Epithelial cell of esophagus (primary cell): ENCODE measurements at regions not wholly inside any gene's neighbourhood (a gene's known extent, or its start where the extent isn't known, plus 50 kb on each side); places are given as distances from the start of the nearest gene placed in this dataset.

Experiments
- DNase-seq: peaks from one replicate; pipeline ENCODE4 v3.0.0; 2010; ENCODE audit warnings: low read depth
- H3K4me3 ChIP-seq: 2 replicates; pipeline ENCODE4 v1.5.1; 2011; ENCODE audit warnings: mild to moderate bottlenecking, low read length, control low read depth
- TF ChIP-seq, protein P1 (sequence below): IDR thresholded peaks from 2 replicates; pipeline ENCODE4 v1.5.1; 2011; ENCODE audit warnings: low read depth, mild to moderate bottlenecking, low read length, control low read depth, inconsistent platforms; ENCODE audit not compliant: insufficient read depth; ENCODE audit errors: missing control alignments

DNA sequence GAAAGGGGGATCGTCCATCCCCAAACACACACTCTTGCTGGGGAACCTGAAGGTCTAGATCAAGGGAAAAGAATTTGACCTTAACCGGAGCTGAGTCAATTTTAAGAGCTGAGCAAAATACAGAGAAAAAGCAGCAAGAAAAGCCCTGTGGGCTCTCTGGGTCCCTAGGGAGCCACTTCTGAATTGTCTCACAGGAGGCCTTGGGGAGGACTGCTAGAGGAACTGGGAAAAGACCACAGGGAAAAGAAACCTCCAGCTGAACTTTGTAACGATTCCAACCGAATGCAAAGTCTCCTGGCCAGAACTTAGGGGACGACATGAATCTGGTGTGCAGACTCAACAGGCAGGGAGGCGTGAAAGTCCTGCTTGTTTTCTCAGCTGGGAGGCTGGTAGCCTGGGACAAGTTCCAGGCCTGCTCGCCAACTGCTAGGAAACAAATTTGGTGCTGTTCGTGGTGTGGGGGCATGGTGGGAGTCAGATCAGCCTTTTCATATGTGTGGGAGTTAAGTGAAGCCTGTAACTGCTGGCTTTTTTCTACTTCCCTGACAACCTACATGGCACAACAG is 644.6 kb upstream of the CNTNAP5 start:
- TF ChIP-seq, protein P1, sequence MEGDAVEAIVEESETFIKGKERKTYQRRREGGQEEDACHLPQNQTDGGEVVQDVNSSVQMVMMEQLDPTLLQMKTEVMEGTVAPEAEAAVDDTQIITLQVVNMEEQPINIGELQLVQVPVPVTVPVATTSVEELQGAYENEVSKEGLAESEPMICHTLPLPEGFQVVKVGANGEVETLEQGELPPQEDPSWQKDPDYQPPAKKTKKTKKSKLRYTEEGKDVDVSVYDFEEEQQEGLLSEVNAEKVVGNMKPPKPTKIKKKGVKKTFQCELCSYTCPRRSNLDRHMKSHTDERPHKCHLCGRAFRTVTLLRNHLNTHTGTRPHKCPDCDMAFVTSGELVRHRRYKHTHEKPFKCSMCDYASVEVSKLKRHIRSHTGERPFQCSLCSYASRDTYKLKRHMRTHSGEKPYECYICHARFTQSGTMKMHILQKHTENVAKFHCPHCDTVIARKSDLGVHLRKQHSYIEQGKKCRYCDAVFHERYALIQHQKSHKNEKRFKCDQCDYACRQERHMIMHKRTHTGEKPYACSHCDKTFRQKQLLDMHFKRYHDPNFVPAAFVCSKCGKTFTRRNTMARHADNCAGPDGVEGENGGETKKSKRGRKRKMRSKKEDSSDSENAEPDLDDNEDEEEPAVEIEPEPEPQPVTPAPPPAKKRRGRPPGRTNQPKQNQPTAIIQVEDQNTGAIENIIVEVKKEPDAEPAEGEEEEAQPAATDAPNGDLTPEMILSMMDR: no peak
- no peak overlapping the region for H3K4me3 ChIP-seq
- no peak for DNase-seq

DNA sequence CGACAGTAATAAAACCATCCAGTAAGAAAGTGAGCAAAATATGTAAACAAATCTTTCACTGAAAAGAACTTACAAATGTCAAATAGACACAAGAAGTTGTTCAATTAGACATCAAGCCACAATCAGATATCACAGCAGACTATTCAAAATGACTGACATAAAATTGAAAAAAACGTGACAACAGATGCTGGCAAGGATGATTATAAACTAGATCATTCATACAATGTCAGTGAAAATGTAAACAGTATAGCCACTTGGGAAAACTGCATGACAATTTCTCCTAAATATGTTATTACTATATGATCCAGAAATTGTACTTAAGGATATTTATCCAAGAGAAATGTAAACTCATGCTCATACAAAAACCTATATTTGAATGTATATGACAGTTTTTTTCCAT is 609.4 kb upstream of the CNTNAP5 start:
- no peak overlapping the region for H3K4me3 ChIP-seq
- TF ChIP-seq, protein P1: no peak
- no peak for DNase-seq

DNA sequence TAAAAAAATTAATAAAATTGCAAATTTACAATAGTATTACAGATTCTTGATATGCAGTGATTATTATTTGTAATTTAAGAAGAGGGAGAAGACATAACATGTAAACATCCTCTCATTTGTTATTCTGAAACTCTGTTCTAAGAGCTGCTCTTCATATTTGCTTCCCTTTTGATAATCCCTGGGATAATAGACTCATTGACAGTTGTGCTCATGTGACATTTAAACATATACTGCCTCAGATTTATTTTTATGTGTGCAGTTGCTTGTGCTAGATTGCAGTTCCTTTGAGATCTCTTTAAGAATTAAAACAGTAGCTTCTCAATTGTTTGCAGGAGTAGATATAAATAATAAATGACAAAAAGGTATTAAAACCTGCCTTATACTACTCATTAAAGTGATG is 605.1 kb upstream of the CNTNAP5 start:
- no peak for DNase-seq
- TF ChIP-seq, protein P1: no peak
- H3K4me3 ChIP-seq: no peak overlapping the region

DNA sequence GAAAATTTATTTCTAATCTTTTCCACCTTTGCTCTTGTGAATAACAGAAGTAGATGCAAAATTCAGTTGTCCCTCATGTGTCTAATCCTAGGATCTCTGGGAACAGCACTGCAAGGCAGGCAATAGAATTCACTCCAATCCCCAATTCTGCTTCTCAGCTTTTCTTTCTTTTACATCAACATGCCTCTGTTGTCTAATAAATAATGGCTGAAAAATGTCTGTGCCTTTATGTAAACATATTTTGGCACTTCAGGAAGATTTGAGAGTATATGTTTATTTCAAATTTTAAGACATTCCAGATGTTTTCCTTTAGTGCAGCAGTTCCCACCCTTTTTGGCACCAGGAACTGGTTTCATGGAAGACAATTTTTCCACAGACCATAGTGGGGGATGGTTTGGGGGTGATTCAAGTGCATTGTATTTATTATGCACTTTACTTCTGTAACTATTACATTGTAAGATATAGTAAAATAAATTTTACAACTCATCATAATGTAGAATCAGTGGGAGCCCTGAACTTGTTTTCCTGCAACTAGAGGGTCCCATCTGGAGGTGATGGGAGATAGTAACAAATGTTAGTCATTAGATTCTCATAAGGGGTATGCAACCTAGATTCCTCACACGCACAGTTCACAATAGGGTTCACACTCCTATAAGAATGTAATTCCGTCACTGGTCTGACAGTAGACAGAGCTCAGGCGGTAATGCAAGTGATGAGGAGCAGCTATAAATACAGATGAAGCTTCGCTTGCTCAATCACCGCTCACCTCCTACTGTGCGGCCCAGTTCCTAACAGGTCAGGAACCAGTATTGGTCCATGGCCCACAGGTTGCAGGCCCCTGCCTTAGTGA is 590.3 kb upstream of the CNTNAP5 start:
- H3K4me3 ChIP-seq: no peak overlapping the region

DNA sequence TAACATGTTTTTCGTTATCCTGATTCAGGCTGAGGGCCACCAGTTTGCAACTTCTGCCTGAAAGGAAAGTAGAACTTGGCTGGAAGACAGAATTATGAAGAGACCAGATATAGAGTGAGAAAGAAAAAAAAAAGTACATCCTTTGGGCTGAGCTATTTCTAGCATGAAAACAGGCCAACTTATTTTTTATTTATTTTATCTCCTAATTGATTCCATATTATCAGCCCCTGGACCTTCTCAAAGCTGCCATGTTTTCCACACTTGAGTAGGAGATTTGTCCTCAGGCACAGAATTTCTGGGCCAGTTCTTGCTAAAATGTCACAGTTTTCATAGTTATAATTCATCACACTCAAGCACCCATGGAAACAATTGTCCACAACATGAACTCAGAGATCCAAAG is 586.8 kb upstream of the CNTNAP5 start:
- no peak for DNase-seq
- TF ChIP-seq, protein P1: no peak
- no peak overlapping the region for H3K4me3 ChIP-seq

More for the DNA sequence above, 590.3 kb upstream of the CNTNAP5 start:
- TF ChIP-seq, protein P1: no peak
- DNase-seq: no peak

DNA sequence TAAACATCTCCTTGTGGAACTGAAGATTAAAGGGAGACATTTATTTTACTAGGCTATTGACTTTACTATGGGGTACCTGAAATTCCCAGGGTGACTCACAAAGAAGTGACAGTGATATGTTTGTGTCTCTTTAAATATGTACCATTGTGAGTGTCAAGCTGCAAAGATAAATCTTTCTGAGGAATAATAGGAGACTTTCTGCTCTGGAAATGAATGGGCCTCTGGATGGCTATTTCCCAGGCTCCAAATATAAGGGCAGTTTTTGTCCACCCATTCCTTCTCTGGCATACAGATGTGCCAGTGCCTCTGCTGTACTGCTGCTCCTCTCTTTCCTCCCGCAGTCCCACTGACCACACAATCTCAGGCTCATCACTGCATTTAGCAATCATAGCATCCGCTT is 586.4 kb upstream of the CNTNAP5 start:
- TF ChIP-seq, protein P1: no peak
- no peak for DNase-seq

More for the DNA sequence above, 586.4 kb upstream of the CNTNAP5 start:
- no peak overlapping the region for H3K4me3 ChIP-seq
